Globus pallidus (tissue), 1 donor: ENCODE measurements at regions not wholly inside any gene's neighbourhood (a gene's known extent, or its start where the extent isn't known, plus 50 kb on each side); places are given as distances from the start of the nearest gene placed in this dataset.

ENCODE experiments used
- DNase-seq: peaks from one replicate; pipeline ENCODE4 v3.0.0-alpha.2; 2015; ENCODE audit warnings: low spot score

DNA sequence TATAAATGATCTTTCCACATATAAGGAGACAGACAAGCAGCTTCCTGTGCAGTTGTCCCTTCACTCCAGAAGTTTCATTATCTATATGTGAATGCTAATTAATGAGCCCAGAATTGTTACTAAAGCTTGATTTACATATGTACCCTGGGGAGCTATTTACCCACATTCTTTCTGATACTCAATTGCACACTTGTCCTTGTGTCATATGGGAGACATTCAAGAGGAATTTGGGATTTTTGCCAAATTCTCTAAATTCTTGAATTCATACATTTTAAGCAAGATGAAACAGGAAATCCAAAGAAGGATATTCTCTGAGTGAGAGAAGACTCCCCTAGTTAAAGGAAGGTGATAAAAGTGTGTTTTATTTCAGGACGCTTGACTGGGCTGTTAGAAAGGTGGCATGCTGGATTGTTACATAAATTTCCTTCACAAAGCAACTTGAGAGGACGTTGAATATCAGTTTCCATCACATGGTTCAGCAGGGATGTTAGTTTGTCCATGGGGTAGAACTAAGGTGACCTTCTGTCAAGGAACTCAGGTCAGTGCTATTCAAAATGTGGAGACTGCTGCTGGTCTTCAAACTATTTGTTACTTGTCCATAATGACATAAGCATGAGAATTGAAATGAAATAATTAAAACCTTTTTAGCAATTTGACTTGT is 368.2 kb downstream of the IRS1 start:
- DNase-seq = no peak

DNA sequence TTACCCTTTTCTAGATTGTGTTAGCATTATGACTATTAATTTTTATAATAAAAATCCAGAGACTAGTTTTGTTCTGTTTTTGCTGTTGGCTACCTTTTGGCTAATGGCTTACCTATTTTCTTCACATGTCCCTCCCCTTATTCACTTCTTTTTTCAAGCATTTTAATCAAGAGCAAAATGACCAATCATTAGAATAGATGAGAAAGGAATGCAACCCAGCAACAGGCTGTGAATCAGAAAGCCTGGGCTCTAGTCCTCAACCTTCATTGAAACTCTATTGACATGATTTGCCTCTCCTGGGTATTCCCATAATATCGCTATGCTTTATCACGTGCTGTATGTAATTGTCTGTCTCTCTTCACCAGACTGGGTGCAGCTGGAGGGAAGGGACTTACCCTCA is 370.1 kb downstream of the IRS1 start:
- DNase-seq = no peak

DNA sequence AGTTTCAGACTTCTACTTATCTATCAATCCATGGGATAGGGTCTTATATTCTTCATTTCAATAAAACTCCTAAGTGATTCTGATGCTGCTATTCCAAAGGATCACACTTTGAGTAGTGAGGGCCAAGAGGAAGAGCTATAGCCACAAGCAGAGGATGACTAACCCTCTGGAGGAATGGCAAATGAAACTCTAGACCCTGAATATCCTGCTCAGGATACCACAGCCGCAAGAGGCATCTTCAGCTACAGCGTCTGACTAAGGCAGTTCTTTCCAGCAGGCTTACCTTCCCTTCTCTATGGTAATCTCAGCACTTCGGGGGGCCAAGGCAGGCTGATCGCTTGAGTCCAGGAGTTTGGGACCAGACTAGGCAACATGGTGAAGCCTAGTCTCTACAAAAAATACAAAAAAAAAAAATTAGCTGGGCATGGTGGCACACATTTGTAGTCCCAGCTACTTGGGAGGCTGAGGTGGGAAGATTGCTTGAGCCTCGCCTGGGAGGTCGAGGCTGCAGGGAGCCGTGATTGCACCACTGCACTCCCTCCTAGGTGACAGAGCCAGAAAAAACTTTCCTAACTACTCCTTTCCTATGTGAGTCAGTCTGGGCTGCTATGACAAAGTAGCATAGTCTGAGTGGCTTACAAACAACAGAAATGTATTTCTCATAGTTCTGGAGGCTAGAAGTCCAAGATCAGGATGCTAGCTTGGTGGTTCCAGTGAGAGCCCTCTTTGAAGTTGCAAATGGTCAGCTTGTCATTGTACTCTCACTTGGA is 371.9 kb downstream of the IRS1 start:
- no peak for DNase-seq

DNA sequence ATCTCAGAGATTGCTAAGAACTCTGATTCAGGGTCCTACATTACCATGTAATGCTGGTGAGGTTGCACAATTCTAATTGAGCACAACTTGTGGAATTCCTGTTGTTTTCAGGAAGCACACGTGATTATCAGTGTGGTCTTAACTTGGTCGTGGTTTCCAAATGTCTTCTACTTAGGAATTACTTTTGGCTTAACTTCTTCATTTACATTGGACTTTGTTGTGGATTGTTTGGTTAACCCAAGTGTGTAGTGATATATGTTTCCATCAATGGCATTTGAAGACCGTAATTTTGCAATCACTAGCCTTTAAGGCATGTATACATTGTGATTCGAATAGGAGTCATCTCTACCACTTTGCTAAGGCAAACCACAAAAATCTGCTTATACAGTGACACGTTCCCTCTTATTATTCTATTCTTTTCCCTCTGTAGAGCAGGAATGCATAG is 373.3 kb downstream of the IRS1 start:
- no peak for DNase-seq

DNA sequence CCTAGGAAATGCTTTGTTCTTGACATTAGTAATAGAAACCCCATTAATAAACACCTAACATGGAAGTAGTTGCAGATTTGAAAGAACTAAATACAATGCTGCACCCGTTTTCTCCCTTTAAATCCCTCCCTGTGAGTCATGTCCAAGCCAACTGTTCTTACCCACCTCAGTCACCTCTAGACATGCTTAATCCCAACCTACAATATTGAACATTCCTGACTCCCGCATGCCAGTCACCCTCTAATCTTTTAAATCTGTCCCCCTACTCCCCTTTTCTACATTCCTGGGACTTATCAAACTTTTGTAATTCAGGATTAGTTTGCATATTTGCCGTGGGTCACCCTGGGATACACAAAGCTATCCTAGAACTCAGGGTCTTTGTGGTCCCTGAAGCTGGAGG is 374.6 kb downstream of the IRS1 start:
- DNase-seq = no peak

DNA sequence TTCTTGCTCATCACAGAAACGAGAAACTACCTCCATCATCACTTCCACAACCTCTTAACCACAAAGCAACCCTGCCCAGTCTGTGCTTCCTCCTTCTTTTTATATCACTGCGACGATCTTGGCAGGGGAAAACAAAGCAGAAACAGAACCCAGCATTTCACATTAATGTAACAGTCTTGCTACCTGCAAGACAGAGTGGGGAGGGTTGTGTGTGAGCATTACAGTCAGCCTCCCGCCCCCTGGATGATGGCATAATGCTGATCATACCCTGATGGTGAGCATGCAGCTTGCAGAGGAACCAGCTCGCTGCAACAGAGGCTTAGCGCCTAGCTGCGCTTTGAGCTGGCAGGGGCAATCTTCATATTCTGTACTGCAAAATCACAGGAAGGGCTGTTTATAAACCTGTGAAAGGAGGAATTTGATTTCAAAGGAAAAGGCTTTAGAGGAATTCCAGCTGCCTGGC is 376.1 kb downstream of the IRS1 start:
- peak; percentile 32 for DNase-seq

DNA sequence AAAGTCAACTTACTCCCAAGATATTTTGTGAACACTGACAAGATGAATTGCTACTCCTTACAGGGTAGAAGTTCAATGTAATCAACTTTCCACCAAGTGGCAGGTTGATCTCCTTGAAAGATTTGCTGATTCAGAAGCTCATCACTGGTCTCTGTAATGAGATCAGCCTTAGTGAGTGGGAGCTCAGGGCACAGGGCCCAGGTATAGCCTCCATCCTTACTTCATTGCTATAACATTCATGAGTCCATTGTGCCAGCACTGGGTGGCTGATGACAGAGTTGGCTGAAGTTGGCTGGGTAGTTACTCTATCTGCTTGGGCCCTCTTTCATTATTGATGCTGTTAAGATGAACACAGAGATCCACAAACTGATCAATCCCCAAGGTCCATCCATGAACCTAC is 379.0 kb downstream of the IRS1 start:
- no peak for DNase-seq

DNA sequence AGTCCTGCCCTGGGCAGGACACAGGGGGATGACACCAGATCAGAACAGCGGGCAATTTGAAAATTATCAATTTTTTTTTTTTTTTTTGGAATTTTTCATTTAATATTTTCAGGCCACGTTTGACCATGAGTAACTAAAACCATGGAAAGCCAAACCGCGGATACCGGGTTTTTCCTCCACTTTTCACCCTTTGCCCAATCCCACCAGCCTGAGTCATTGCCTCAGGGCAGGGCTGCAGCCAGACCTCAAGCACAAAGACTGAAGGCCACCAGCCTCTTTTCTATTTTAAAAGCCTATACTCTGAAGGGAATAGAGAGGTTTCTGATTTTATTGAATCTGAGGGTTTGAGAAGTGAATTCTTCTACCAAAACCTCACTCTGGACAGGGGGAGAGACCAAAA is 381.1 kb downstream of the IRS1 start:
- no peak for DNase-seq

DNA sequence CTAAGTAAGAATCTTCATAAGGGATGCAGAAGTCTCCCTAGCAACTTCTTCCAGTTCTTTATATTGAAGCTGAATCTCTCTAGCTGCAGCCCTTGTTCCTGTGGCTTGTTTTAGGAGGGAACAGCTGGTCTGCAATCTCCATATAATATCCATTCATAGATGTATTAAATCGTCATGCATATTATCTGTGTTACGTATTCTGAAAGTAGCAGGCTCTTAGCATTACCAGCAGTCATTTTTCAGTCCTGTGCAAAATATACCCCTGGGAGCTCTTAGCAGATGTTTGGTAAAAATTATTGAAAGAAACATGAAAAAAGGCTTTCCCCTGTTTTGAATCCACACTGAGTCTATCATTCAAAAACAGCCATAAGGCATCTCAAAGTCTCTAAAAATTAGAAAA is 385.3 kb downstream of the IRS1 start:
- no peak for DNase-seq

DNA sequence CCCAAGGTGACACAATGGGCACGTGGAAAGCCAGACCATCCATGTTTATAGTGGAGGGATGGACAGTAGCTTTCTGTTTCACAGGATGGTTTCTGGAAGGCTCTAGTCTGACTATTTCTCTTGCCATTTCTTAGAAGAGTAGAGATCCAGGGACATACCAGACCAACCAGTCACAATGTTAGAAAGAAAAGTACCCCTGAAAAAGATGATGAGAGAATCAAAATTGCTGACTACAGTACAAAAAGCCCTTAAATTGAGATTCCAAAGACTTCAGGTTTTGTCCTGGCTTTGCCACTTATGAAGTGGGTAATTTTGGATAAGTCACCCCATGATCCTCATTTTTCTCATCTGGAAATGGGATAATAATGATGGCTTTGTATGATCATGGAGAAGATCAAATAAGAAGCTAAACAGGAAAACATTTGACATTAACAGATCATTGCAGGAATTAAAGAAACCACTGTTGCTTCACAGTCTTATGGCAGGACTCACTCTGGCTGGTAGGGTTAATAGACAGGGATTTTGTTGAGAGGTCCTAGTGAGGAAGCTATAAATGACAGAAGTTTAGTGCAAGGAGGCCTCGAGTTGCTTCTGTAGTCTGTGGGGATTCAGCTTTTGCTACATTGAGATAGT is 386.0 kb downstream of the IRS1 start:
- no peak for DNase-seq

DNA sequence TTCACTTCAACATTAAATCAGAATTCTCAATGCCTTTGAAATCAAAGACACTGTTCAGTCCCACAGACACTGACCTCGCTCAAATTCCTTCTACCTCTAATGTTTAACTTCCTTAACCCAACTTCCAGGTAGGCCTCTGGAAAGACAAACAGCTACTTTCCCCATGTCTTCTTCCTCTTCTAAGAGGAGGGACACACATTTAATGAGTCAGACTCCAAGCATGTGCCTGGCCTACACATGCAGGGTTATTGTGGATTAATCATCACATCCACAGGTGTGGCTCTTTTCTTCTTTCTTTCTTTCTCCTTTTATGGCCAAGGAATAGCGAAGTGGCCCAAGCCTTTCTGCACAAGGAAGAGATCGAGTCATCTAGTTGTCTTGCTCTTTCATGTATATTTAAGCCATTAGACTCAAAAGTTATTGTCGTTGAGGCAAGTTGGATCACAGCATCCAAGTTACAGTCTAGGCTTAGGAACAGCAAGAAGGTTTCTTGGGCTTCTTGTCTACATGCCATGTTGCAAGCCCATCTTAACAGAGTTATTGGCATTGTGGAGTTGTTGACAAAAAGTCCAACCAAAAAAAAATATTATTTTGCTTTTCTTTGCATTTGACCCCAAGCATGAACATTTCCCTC is 387.8 kb downstream of the IRS1 start:
- DNase-seq = no peak

DNA sequence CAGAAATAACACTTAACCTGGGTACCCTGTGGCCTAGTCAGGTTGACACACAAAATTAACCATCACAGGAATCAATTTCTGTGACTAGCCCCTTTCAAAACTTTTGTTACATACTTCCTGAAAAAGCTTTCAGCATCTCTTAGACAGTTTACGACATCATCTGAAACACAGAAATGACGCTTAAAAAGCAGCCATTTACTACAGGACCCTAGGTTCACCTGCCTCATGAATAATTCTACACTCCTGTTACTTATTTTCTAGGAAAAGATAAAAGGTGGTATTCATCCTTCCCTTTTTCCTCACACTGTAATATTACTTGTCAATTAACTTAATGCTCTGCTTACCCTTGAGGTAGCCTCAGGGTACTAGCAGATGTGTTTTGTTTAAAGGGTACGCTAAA is 388.4 kb downstream of the IRS1 start:
- DNase-seq = no peak

DNA sequence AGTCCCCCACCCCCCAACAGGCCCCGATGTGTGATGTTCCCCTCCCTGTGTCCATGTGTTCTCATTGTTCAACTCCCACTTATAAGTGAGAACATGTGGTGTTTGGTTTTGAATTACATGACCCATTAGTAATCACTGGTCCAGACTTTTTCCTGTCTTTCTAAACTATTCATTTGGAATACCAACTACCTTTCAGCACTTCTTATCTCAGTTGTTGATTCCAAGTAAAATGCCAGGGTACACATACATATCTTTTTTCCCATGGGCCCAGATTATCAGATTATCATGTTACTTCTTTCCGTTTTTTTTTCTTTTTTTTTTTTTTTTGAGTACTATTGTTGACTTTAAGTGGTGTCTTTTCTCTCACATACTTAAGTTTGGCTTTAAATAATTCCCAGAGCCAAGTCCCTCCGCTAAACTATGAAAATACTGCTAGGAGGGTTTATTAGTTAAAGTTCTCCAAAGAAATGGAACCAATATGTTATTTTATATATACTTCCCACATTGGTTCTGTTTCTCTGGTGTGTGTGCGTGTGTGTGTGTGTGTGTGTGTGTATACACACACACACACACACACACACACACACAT is 389.3 kb downstream of the IRS1 start:
- no peak for DNase-seq

DNA sequence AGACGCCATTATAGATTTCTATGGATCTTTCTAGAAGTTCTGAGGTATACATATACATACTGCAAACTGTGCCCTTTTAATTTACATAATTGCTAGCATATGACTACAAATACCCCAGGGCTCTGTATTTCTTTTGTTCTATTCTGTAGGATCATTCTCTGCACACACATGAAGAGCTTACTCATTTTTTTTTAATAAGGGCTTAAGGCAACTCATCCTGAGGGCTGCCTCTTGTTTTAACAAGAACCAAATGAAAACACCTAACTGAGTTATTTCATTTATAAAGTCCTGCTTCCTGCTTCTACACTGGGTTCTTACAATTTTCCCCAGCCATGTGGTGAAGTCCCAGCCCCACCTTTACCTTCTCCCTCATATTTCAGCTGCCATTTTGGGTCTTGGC is 390.5 kb downstream of the IRS1 start:
- no peak for DNase-seq

DNA sequence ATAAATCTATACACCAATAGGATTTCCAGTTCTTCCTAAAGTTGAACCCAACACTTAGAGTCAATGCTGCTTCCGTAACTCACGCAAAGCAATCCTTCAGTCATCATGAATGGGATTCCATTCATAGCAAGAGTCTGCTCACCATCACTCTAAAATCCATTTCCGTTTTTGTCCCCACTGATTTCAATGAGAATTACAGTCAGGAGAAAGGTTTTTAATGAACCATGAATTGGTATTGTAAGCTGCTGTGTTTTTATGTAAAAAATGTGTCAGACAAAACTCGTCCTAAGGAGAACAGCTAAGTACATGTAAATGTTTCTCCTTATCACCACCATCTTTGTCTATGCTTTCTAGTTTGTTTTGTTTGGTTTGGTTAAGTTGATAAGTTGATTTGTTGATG is 391.5 kb downstream of the IRS1 start:
- DNase-seq = no peak

DNA sequence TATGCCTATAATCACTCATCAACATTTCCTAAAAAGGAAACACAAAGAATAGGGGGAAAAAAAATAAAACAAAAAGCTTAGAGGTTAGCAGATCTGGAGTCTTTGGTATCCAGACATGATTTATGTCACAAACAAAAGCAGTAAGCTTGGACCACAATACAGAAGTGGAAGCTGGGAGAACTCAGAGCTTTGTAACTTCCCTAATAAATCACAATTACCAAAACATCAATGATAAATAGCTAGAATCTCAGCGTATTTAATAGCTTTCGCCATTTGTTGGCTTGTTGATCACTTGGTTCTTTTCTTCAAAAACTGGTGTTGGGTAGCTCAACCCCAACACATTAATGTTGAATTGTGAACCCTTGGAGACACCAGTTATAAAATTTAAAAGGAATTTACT is 392.5 kb downstream of the IRS1 start:
- no peak for DNase-seq

DNA sequence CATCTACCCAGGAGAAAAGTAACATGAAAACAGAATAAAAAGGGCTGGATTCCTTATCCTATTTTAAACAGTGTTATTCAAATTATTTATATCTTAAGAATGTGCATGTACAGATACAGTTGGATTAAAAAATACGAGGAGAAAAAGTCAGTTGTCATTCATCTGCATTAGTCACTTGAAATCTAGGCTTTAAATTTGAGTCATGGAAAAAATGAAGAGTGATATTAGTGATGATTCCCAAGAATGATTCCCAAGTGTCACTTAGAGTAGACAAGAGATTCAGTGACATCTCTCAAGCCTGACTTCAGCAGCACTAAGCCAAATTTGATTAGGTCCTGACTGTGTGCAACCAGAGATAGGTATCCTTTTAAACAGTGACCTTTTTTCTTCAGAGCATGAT is 394.2 kb downstream of the IRS1 start:
- DNase-seq = no peak

DNA sequence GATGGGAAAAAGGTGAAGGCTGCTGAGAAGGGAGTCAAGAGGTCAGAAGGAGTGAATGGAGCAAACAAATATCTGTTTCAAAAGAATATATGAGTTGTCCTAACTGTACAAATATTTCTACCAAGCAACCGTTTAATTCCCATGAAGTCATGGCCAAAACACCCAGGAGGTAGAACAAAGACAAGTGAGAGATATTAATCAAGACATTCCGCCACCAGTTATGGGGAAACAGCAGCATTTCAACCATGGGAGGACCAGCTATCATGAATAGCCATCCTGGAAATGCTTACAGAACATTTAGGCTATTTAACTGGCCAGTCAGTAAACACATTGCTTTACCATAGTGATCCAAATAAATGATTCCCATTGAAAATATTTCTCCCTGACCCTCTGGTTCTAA is 396.3 kb downstream of the IRS1 start:
- DNase-seq = no peak

DNA sequence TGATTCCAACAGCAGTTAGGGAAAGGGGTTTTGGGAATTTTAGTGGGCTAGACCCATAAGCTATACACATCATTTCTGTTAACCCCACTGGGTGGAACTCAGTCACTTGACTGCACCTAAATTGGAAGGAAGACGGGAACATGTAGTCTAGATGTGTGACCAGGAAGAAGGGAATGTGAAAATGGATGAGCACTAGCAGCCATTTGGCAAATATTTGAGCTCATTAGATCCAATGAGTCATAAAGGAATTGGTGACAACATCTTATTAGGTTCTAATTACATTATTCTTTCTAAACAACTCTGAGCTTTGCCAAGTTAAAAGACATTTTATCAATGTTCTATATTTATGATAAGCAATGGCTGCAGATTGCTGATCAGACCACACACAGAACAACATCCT is 400.6 kb downstream of the IRS1 start:
- no peak for DNase-seq

DNA sequence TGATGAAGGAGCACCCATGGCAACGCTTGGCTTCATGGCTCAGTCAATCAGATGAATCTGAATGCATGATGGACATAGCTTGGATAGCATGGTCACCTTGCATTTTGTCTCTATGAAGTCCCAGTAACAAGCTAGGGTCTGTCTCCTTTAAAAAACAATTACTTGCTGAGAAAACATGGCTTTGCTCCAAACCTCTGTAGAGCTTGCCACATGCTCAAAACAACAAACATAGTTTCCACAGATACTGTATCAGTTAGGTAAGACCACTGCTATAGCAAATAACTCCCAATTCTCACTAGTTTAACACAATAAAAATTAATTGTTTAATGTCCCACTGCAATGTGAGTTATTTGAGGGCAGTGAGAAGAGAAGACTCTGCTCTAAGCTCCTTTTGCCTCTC is 401.0 kb downstream of the IRS1 start:
- DNase-seq = no peak

DNA sequence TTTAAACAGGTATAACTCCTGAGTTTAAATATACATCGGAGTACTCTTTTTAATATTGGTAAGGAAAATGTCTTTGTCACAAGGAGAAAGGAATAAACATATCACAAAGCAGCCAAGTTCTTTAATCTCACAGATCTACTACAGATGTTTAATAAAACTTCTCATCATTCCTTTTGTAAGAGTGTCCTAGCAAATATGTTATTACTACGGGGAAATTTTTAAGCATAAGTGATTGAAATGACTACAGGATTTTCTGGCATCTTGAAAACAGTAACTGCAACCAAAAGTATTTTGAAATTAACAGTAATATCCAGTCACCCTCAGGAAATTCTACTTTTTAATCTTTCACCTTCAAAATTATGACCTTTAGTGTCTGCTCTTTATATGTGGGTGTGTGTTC is 403.1 kb downstream of the IRS1 start:
- no peak for DNase-seq

DNA sequence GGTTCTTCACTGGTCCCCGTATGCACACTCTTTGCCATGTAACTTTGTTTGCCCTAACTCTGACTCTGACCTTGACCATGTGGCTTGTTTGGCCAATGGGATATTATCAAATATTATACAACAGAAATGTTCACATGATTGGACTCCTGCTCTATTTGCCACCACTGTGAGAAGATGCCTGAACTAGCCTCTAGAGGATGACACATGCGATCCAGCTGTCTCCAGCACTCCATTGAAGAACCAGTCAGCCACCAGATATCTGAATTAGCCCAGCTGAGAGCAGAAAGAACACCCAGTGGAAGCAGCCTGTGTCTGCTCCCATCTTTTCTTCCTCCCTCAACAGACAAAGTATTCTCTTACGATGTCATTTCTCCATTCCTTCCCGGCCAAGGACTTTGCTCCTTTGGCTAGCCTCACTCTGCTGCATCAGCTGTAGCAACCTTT is 412.1 kb downstream of the IRS1 start:
- DNase-seq = no peak
